ENCODE measurements at regions not wholly inside any gene's neighbourhood (a gene's known extent, or its start where the extent isn't known, plus 50 kb on each side); places are given as distances from the start of the nearest gene placed in this dataset.
"Not testable (repeated sequence)": the region's sequence is repeated elsewhere in the genome, so short reads cannot be mapped to it uniquely, and the experiment has no call there.

DNA sequence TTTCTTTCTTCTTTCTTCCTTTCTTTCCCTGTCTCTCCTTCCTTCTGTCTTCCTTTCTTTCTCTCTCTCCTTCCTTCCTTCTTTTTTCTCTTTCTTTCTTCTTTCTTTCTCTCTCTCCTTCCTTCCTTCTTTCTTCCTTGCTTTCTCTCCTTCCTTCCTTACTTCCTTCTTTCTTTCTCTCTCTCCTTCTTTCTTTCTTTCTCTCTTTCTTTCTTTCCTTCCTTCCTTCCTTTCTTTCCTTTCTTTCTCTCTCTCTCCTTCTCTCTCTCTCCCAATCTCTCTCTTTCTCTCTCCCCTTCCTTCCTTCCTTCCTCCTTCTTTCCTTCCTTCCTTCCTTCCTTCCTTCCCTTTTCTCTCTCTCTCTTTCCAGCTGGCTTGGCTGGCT lies 2806.6 kb downstream of the RPIA start:
- TF ChIP-seq, protein P1, sequence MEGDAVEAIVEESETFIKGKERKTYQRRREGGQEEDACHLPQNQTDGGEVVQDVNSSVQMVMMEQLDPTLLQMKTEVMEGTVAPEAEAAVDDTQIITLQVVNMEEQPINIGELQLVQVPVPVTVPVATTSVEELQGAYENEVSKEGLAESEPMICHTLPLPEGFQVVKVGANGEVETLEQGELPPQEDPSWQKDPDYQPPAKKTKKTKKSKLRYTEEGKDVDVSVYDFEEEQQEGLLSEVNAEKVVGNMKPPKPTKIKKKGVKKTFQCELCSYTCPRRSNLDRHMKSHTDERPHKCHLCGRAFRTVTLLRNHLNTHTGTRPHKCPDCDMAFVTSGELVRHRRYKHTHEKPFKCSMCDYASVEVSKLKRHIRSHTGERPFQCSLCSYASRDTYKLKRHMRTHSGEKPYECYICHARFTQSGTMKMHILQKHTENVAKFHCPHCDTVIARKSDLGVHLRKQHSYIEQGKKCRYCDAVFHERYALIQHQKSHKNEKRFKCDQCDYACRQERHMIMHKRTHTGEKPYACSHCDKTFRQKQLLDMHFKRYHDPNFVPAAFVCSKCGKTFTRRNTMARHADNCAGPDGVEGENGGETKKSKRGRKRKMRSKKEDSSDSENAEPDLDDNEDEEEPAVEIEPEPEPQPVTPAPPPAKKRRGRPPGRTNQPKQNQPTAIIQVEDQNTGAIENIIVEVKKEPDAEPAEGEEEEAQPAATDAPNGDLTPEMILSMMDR (IDR thresholded peaks at IDR 0.05), result not testable (repeated sequence)
- not testable (repeated sequence) for TF ChIP-seq POLR2A (IDR thresholded peaks at IDR 0.05)

Measured in esophagus squamous epithelium (tissue), 4 donors.